PFSK-1 (cell line): ENCODE measurements at regions not wholly inside any gene's neighbourhood (a gene's known extent, or its start where the extent isn't known, plus 50 kb on each side); places are given as distances from the start of the nearest gene placed in this dataset.

Experiments
- FOXP2 ChIP-seq: optimal IDR thresholded peaks from 2 replicates; pipeline ENCODE3; 2011; ENCODE audit warnings: borderline replicate concordance, control low read depth, inconsistent platforms; ENCODE audit not compliant: insufficient read depth; ENCODE audit errors: extremely low read length, extremely low read depth
- POLR2AphosphoS5 ChIP-seq: IDR thresholded peaks from 2 replicates; pipeline ENCODE4 v1.6.1; 2012; ENCODE audit warnings: low read depth, mild to moderate bottlenecking, control low read depth, low read length, moderate library complexity
- REST ChIP-seq, 2 experiments: IDR thresholded peaks; 2 replicates each; pipeline versions ENCODE4 v1.6.1 to v1.8.0; 2011 to 2012; ENCODE audit warnings: low read depth in 2 of 2, low read length in 2 of 2, control low read depth in 1 of 2, inconsistent platforms in 1 of 2, mild to moderate bottlenecking in 1 of 2, moderate library complexity in 1 of 2; ENCODE audit not compliant: insufficient read depth in 1 of 2
- SIN3A ChIP-seq: IDR thresholded peaks from 2 replicates; pipeline ENCODE4 v1.6.1; 2012; ENCODE audit warnings: mild to moderate bottlenecking, low read length, moderate library complexity, borderline replicate concordance; ENCODE audit not compliant: insufficient read depth
- TAF1 ChIP-seq: IDR thresholded peaks from 2 replicates; pipeline ENCODE4 v1.6.1; 2012; ENCODE audit warnings: low read length, control low read depth, borderline replicate concordance; ENCODE audit not compliant: insufficient read depth

DNA sequence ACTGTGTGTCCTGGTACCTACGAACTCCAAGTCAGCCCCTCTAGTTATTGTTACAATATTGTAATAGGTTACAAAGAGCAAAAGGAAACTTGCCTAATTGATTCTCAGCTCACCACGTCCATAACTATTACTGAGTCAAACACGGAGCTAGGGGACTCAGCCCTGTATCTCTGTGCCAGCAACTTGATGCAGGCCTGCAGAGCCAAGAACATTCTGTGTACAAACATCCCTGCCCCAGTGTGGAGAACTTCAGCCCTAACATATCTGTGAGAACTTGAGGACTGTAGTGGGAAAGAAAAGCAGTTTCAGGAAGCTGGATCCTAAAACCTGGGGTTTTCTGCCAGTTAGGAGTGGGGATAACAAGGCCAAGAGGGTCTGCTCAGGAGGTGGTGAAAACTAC lies 114.9 kb upstream of the PRSS58 start:
- TF ChIP-seq POLR2AphosphoS5 (no peak), SIN3A (no peak), FOXP2 (no peak), TAF1 (no peak), REST (IDR thresholded peaks at IDR 0.05; ENCODE audit: insufficient read depth in 1 of 2, low read depth in 2 of 2, low read length in 2 of 2) (no peak)

DNA sequence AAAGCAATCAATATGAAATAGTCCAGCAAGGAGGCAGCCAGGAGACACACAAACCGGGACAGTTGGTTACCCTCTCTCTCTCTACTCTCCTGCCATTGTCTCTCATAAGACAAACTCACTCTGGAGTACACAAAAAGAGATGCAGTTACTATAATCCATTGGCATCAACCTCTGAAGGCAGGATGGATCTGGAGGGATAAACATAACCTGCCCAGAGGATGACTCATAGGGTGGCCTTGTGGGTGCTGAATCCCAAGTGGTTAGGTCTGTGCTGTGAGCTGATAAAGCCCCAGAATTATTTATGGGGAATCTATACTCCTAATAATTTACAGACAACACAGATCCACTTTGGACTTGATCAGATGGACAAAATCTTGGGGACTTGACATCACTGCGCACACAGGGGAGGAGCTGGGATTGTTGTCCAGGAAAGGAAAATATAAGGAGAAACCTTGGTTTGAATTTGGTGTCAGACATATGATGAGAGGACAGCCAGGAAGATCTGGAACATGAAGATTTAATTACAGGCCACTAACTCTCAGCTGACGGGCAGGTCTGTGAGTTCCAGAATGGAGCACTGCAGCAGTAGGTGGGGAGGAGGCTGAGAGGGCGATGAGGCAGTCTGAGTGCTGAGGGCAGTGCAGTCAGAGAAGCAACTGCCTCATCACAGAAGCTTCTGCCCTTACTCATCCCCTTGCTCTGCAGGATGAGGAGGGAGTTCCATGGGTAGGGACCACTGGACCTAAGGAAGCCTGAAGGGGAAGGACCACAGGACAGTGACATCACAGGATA lies 113.9 kb upstream of the PRSS58 start:
- no peak for TF ChIP-seq POLR2AphosphoS5

GRCh38 chr7:142365410-142365842 lies 107.6 kb upstream of the PRSS58 start:
- no peak for TF ChIP-seq TAF1

GRCh38 chr7:142364551-142364950 lies 106.7 kb upstream of the PRSS58 start:
- TF ChIP-seq POLR2AphosphoS5, result no peak
- TF ChIP-seq TAF1, result no peak
- no peak for TF ChIP-seq REST (IDR thresholded peaks at IDR 0.05; ENCODE audit: insufficient read depth in 1 of 2, low read depth in 2 of 2, low read length in 2 of 2)
- no peak for TF ChIP-seq SIN3A
- no peak for TF ChIP-seq FOXP2

DNA sequence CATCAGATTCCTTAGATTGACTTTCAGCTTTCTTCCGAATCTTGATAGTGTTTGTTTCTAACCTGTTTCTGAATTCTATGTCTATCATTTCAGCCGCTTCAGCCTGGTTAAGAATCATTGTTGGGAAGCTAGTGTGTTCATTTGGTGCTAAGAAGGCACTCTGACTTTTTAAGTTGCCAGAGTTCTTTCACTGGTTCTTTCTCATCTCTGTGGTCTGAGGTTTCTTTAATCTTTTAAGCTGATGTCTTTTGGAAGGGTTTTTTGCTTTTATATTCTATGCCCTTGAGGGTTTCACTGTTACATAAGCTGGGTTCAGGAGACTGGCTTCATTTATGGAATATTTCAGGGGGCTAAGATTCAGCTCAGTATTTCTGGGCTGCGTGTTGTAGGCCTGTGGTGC lies 104.5 kb upstream of the PRSS58 start:
- TF ChIP-seq FOXP2 (no peak), TAF1 (no peak), SIN3A (no peak), REST (IDR thresholded peaks at IDR 0.05; ENCODE audit: insufficient read depth in 1 of 2, low read depth in 2 of 2, low read length in 2 of 2) (no peak), POLR2AphosphoS5 (no peak)

DNA sequence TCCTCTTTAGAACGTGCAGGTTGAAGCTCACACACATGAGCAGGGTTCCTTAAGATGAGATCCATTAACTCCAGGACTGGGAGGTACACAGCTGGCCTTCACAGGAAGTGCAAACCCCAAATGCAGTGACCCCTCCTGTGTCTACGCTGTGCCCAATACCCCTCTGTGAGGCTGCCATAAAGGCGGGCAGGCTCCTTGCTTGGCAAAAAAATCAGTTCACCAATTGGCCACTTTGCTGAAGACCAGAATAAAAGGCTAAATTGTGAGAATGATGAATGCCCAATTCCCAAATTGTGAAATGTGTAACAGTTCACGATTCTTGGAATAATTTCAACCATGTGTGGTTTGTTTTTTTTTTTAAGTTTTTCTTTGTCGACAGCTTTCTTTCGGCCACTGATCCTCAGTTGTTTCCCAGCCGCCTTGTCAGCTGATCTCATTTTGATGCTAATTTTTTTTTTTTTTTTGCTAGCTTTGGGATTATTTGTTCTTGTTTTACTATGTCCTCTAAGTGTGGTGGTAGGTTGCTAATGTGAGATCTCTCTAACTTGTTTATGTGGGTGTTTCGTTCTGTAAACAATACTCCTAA lies 101.9 kb upstream of the PRSS58 start:
- no peak for TF ChIP-seq TAF1
- TF ChIP-seq SIN3A, result no peak
- TF ChIP-seq FOXP2, result no peak
- no peak for TF ChIP-seq REST (IDR thresholded peaks at IDR 0.05; ENCODE audit: insufficient read depth in 1 of 2, low read depth in 2 of 2, low read length in 2 of 2)
- TF ChIP-seq POLR2AphosphoS5, result no peak
